OCI-LY1 (cell line): ENCODE measurements at regions not wholly inside any gene's neighbourhood (a gene's known extent, or its start where the extent isn't known, plus 50 kb on each side); places are given as distances from the start of the nearest gene placed in this dataset.

ENCODE experiments used
- H2AFZ ChIP-seq: fragments of 200-600 bp; sonication (generic), shearing (Covaris generic); 2 replicates; pipeline ENCODE4 v1.6.0; 2014; ENCODE audit warnings: antibody characterized with exemption, mild to moderate bottlenecking, low read length
- H3F3A ChIP-seq: fragments of 200-600 bp; sonication (generic), shearing (Covaris generic); 2 replicates; pipeline ENCODE4 v1.6.0; 2014; ENCODE audit warnings: mild to moderate bottlenecking, antibody characterized with exemption, low read length, moderate library complexity; ENCODE audit not compliant: insufficient read depth
- H3K27ac ChIP-seq: fragments of 200-600 bp; sonication (generic); 2 replicates; pipeline ENCODE4 v1.5.1; 2014; ENCODE audit warnings: low read length, mixed run types, mild to moderate bottlenecking, low read depth; ENCODE audit not compliant: poor library complexity, severe bottlenecking
- H3K27me3 ChIP-seq: fragments of 200-600 bp; sonication (generic); 2 replicates; pipeline ENCODE4 v1.6.0; 2014; ENCODE audit warnings: antibody characterized with exemption, mild to moderate bottlenecking, low read length, moderate library complexity; ENCODE audit not compliant: insufficient read depth
- H3K36me3 ChIP-seq: fragments of 200-600 bp; sonication (generic); 2 replicates; pipeline ENCODE4 v1.6.1; 2014; ENCODE audit warnings: mild to moderate bottlenecking, antibody characterized with exemption, low read length, moderate library complexity, mixed read lengths; ENCODE audit not compliant: insufficient read depth
- H3K4me1 ChIP-seq: fragments of 200-600 bp; sonication (generic); 2 replicates; pipeline ENCODE4 v1.5.1; 2014; ENCODE audit warnings: mild to moderate bottlenecking, low read length, moderate library complexity; ENCODE audit not compliant: insufficient read depth, severe bottlenecking
- H3K4me2 ChIP-seq: fragments of 200-600 bp; sonication (generic), shearing (Covaris generic); 2 replicates; pipeline ENCODE4 v1.6.1; 2014; ENCODE audit warnings: low read length
- H3K4me3 ChIP-seq: fragments of 200-600 bp; sonication (generic); 2 replicates; pipeline ENCODE4 v1.5.1; 2014; ENCODE audit warnings: low read length, low read depth, mild to moderate bottlenecking, mixed read lengths; ENCODE audit not compliant: poor library complexity, severe bottlenecking
- H3K79me2 ChIP-seq: fragments of 200-600 bp; shearing (Covaris generic); 2 replicates; pipeline ENCODE4 v1.6.1; 2016; ENCODE audit warnings: mixed run types, low read length, mixed read lengths; ENCODE audit not compliant: insufficient read depth
- H3K9ac ChIP-seq: fragments of 200-600 bp; sonication (generic), shearing (Covaris generic); 2 replicates; pipeline ENCODE4 v1.6.1; 2014; ENCODE audit warnings: mild to moderate bottlenecking, low read length, mixed read lengths
- H3K9me2 ChIP-seq: fragments of 200-600 bp; sonication (generic), shearing (Covaris generic); 2 replicates; pipeline ENCODE4 v1.6.1; 2014; ENCODE audit warnings: low read depth, mild to moderate bottlenecking, low read length, mixed read lengths
- H3K9me3 ChIP-seq: fragments of 200-600 bp; shearing (Covaris generic); 2 replicates; pipeline ENCODE4 v1.6.1; 2014; ENCODE audit warnings: low read length, mixed read lengths
- H4K20me1 ChIP-seq: fragments of 200-600 bp; sonication (generic), shearing (Covaris generic); 2 replicates; pipeline ENCODE4 v1.6.0; 2016; ENCODE audit warnings: mild to moderate bottlenecking, low read length; ENCODE audit not compliant: insufficient read depth
- EZH2 ChIP-seq: fragments of 200-600 bp; sonication (generic), shearing (Covaris generic); IDR thresholded peaks from 2 replicates; pipeline ENCODE4 v1.8.0; 2017; ENCODE audit warnings: borderline replicate concordance, mixed run types, mild to moderate bottlenecking, antibody characterized with exemption, low read length, moderate library complexity, mixed read lengths
- TF ChIP-seq, protein P1 (sequence below): fragments of 200-600 bp; sonication (generic), shearing (Covaris generic); IDR thresholded peaks from 2 replicates; pipeline ENCODE4 v1.5.1; 2017; ENCODE audit warnings: mild to moderate bottlenecking, antibody characterized with exemption, low read length, moderate library complexity, mixed read lengths

DNA sequence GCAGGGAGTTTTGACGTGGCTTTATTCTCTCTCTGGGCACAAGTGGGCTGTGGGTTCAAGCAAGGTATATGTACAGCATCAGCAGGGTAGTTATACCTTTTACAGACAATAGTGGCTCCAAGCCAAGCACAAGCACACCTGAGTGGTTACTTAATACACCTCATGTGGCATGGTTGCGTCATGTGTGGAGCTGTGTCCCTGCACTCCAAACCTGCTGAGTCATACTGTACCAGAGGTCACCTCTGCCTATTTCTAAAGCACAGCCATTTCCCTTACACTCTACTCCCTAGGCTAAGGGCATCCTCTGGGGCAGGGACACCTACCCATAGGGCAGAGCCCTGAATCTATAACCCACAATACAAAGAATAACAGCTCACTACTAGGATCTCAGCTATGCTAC, 147.3 kb downstream of the OSTF1 start:
- Histone ChIP-seq H3K36me3 (no peaks in the 10 kb centered on the region), H3K27ac (no peak overlapping the region), H3K4me1 (no peaks in the 10 kb centered on the region), H2AFZ (no peak overlapping the region), H3K4me3 (no peak overlapping the region), H3K79me2 (no peaks in the 10 kb centered on the region), H3K9me3 (0 out of 2 replicates have a peak, but pooled peaks cover 5% of the 10 kb centered on the region), H3F3A (no peaks in the 10 kb centered on the region), H3K9ac (no peak overlapping the region), H3K4me2 (no peak overlapping the region), H3K27me3 (no peaks in the 10 kb centered on the region), H3K9me2 (no peaks in the 10 kb centered on the region), H4K20me1 (no peaks in the 10 kb centered on the region)
- TF ChIP-seq, protein P1, sequence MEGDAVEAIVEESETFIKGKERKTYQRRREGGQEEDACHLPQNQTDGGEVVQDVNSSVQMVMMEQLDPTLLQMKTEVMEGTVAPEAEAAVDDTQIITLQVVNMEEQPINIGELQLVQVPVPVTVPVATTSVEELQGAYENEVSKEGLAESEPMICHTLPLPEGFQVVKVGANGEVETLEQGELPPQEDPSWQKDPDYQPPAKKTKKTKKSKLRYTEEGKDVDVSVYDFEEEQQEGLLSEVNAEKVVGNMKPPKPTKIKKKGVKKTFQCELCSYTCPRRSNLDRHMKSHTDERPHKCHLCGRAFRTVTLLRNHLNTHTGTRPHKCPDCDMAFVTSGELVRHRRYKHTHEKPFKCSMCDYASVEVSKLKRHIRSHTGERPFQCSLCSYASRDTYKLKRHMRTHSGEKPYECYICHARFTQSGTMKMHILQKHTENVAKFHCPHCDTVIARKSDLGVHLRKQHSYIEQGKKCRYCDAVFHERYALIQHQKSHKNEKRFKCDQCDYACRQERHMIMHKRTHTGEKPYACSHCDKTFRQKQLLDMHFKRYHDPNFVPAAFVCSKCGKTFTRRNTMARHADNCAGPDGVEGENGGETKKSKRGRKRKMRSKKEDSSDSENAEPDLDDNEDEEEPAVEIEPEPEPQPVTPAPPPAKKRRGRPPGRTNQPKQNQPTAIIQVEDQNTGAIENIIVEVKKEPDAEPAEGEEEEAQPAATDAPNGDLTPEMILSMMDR = no peak
- no peak for TF ChIP-seq EZH2

DNA sequence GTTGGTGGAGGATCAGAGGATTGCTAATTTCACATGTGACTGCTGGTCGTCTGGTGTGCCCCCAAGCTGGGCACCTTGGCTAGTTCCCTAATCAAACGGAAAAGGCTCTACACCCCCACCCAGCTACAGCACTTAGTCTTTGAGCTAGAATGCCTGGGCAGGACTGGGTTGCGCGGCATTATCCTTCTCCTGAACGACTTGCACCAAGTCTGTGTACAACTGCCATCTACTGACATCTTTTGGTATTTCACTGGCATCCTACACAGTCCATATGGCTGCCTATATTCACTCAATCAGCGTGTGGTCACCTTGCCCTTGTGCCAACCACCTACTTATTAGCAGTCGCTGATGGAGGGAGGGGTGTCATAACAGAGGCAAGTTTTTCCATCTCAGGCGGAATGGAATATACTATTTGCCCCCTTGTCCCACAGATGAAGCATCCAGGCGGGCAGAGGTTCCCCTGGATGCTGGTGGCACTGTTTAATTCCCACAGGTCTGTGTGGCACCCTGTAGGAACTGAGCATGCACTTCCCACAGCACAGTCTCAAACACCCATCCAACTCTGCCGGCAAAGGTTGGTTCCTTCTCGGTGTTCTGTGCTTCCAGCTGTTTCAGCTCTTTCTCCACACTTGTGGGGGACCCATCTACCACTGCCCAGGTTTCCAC, 150.1 kb downstream of the OSTF1 start:
- no peaks in the 10 kb centered on the region for H3F3A ChIP-seq

GRCh38 chr9:75239176-75239575, 150.9 kb downstream of the OSTF1 start:
- Histone ChIP-seq H3K9me3 (0 out of 2 replicates have a peak, but pooled peaks cover 5% of the 10 kb centered on the region), H3F3A (no peaks in the 10 kb centered on the region), H3K27ac (no peak overlapping the region), H3K27me3 (no peaks in the 10 kb centered on the region), H3K4me3 (no peak overlapping the region), H4K20me1 (no peaks in the 10 kb centered on the region), H3K4me1 (no peaks in the 10 kb centered on the region), H3K9ac (no peak overlapping the region), H3K36me3 (no peaks in the 10 kb centered on the region), H3K79me2 (no peaks in the 10 kb centered on the region), H3K9me2 (no peaks in the 10 kb centered on the region), H3K4me2 (no peak overlapping the region), H2AFZ (no peak overlapping the region)
- no peak for TF ChIP-seq EZH2
- TF ChIP-seq, protein P1 = no peak

More for the DNA sequence above, 150.1 kb downstream of the OSTF1 start:
- no peak overlapping the region for H3K27ac ChIP-seq
- no peaks in the 10 kb centered on the region for H4K20me1 ChIP-seq
- TF ChIP-seq EZH2 = no peak
- TF ChIP-seq, protein P1 = peak; percentile 67
- 0 out of 2 replicates have a peak, but pooled peaks cover 5% of the 10 kb centered on the region for H3K9me3 ChIP-seq
- no peaks in the 10 kb centered on the region for H3K4me1 ChIP-seq
- H3K4me3 ChIP-seq = no peak overlapping the region
- no peaks in the 10 kb centered on the region for H3K27me3 ChIP-seq
- no peaks in the 10 kb centered on the region for H3K36me3 ChIP-seq
- H3K79me2 ChIP-seq = no peaks in the 10 kb centered on the region
- no peaks in the 10 kb centered on the region for H3K9me2 ChIP-seq
- no peak overlapping the region for H3K9ac ChIP-seq
- H2AFZ ChIP-seq = no peak overlapping the region
- H3K4me2 ChIP-seq = no peak overlapping the region
